ENCODE measurements at regions not wholly inside any gene's neighbourhood (a gene's known extent, or its start where the extent isn't known, plus 50 kb on each side); places are given as distances from the start of the nearest gene placed in this dataset.

- ChIA-PET CTCF (interaction anchor here (2.0 kb wide), 1 partner anchor 16 kb away, joined by 5 read pairs; no protein-coding TSS in a partner anchor), RAD21 (ENCODE audit: unreplicated experiment) (no interaction called here), SMC1A (ENCODE audit: uncharacterized antibody, unreplicated experiment) (interaction anchor here (1.1 kb wide), 1 partner anchor 10 kb away, joined by 3 read pairs; no protein-coding TSS in a partner anchor), POLR2A (no interaction called here)
- no TSS peak for BruUV-seq (replicated peaks)
- no peaks in the 10 kb centered on the region for H3K27me3 ChIP-seq (replicated peaks in 1 of 2; ENCODE audit: control insufficient read depth in 2 of 2, insufficient read depth in 2 of 2, low read length in 1 of 2)
- no peaks in the 10 kb centered on the region for H3K36me3 ChIP-seq (ENCODE audit: control insufficient read depth in 2 of 2, insufficient read depth in 2 of 2, low read length in 1 of 2)
- no peak for ATAC-seq
- no peak overlapping the region for H3K4me3 ChIP-seq
- 22% methylated on average over 6 of the region's 6 CpGs for WGBS (ENCODE audit: insufficient coverage, insufficient replicate concordance, low lambda C conversion rate, missing lambda C conversion rate)
- H2AFZ ChIP-seq (ENCODE audit: control insufficient read depth, low read depth, low read length), result no peak overlapping the region
- H3K79me2 ChIP-seq (ENCODE audit: control insufficient read depth, insufficient read depth, low read length), result no peaks in the 10 kb centered on the region
- intact Hi-C loops (cut with micrococcal nuclease; ENCODE audit: unreplicated experiment), result no loop called here
- H3K4me2 ChIP-seq (ENCODE audit: control insufficient read depth, insufficient read depth), result no peak overlapping the region
- FAIRE-seq, result no peak
- no peak overlapping the region for H3K9ac ChIP-seq (ENCODE audit: control insufficient read depth, insufficient read depth, low read length)
- H3K27ac ChIP-seq (ENCODE audit: control insufficient read depth, insufficient read depth), result no peak overlapping the region
- in situ Hi-C loops (cut with MboI), result no loop called here
- H3K4me1 ChIP-seq (ENCODE audit: control insufficient read depth, insufficient read depth, low read length), result no peaks in the 10 kb centered on the region
- no peaks in the 10 kb centered on the region for H4K20me1 ChIP-seq (ENCODE audit: control insufficient read depth, insufficient read depth)
- no peaks in the 10 kb centered on the region for H3K9me3 ChIP-seq (replicated peaks; ENCODE audit: control insufficient read depth, insufficient read depth, low read length)
- DNase-seq (ENCODE audit: low read depth, low spot score), result no peak
- TF ChIP-seq ZBTB11 (CRISPR knock-in tag; IDR thresholded peaks at IDR 0.05), result no peak
- TF ChIP-seq ZNF592 (IDR thresholded peaks at IDR 0.05), result no peak
- TF ChIP-seq CREM (IDR thresholded peaks at IDR 0.05; ENCODE audit: low read depth), result no peak
- TF ChIP-seq NBN (IDR thresholded peaks at IDR 0.05), result no peak
- no peak for TF ChIP-seq PML (IDR thresholded peaks at IDR 0.05; ENCODE audit: low read length)
- TF ChIP-seq E4F1 (IDR thresholded peaks at IDR 0.05; ENCODE audit: borderline replicate concordance, partially characterized antibody), result no peak
- TF ChIP-seq HDAC6 (IDR thresholded peaks at IDR 0.05; ENCODE audit: unreplicated experiment), result no peak
- TF ChIP-seq JUND (IDR thresholded peaks at IDR 0.05; ENCODE audit: low read depth, low read length), result no peak
- TF ChIP-seq POLR2A (IDR thresholded peaks at IDR 0.05; ENCODE audit: low read depth, low read length), result no peak
- no peak for TF ChIP-seq ZNF24 (IDR thresholded peaks at IDR 0.05)
- no peak for TF ChIP-seq NFXL1 (IDR thresholded peaks at IDR 0.05; ENCODE audit: borderline replicate concordance)
- no peak for TF ChIP-seq TCF12 (IDR thresholded peaks at IDR 0.05; ENCODE audit: low read depth, low read length)
- no peak for TF ChIP-seq SRF (IDR thresholded peaks at IDR 0.05; ENCODE audit: low read depth in 2 of 2, low read length in 2 of 2)
- TF ChIP-seq MLLT1 (IDR thresholded peaks at IDR 0.05), result no peak
Measured at GRCh38 chr1:105626276-105626987, 1430.0 kb upstream of the PRMT6 start.

Measured in GM12878 (cell line).